ENCODE measurements at regions not wholly inside any gene's neighbourhood (a gene's known extent, or its start where the extent isn't known, plus 50 kb on each side); places are given as distances from the start of the nearest gene placed in this dataset.

GRCh38 chr19:34853369-34853768 lies 73.3 kb upstream of the ZNF30 start:
- TF ChIP-seq, protein P1, sequence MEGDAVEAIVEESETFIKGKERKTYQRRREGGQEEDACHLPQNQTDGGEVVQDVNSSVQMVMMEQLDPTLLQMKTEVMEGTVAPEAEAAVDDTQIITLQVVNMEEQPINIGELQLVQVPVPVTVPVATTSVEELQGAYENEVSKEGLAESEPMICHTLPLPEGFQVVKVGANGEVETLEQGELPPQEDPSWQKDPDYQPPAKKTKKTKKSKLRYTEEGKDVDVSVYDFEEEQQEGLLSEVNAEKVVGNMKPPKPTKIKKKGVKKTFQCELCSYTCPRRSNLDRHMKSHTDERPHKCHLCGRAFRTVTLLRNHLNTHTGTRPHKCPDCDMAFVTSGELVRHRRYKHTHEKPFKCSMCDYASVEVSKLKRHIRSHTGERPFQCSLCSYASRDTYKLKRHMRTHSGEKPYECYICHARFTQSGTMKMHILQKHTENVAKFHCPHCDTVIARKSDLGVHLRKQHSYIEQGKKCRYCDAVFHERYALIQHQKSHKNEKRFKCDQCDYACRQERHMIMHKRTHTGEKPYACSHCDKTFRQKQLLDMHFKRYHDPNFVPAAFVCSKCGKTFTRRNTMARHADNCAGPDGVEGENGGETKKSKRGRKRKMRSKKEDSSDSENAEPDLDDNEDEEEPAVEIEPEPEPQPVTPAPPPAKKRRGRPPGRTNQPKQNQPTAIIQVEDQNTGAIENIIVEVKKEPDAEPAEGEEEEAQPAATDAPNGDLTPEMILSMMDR (IDR thresholded peaks at IDR 0.05), result no peak
- TF ChIP-seq, protein P2, sequence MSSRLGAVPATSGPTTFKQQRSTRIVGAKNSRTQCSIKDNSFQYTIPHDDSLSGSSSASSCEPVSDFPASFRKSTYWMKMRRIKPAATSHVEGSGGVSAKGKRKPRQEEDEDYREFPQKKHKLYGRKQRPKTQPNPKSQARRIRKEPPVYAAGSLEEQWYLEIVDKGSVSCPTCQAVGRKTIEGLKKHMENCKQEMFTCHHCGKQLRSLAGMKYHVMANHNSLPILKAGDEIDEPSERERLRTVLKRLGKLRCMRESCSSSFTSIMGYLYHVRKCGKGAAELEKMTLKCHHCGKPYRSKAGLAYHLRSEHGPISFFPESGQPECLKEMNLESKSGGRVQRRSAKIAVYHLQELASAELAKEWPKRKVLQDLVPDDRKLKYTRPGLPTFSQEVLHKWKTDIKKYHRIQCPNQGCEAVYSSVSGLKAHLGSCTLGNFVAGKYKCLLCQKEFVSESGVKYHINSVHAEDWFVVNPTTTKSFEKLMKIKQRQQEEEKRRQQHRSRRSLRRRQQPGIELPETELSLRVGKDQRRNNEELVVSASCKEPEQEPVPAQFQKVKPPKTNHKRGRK (CRISPR knock-in tag; IDR thresholded peaks at IDR 0.05; ENCODE audit: borderline replicate concordance), result no peak
